Liver (tissue), 8 donors: ENCODE measurements at regions not wholly inside any gene's neighbourhood (a gene's known extent, or its start where the extent isn't known, plus 50 kb on each side); places are given as distances from the start of the nearest gene placed in this dataset.

Experiments used
- DNase-seq: peaks from one replicate; pipeline ENCODE4 v3.0.0-alpha.2; 2017; ENCODE audit warnings: low spot score
- H3K27ac ChIP-seq, 2 donors: one replicate each; pipeline ENCODE4 v1.7.0; 2013; ENCODE audit warnings: inconsistent platforms in 2 of 2, low read length in 2 of 2, control low read depth in 1 of 2, low read depth in 1 of 2, mild to moderate bottlenecking in 1 of 2
- H3K27me3 ChIP-seq, 4 donors: one replicate each; pipeline versions ENCODE4 v1.6.1 to v1.7.0; 2013; ENCODE audit warnings: low read length in 3 of 4, inconsistent platforms in 1 of 4, mild to moderate bottlenecking in 1 of 4, moderate library complexity in 1 of 4; ENCODE audit not compliant: control insufficient read depth in 4 of 4, insufficient read depth in 4 of 4
- H3K36me3 ChIP-seq, 4 donors: one replicate each; pipeline versions ENCODE4 v1.6.1 to v1.7.0; 2013; ENCODE audit warnings: low read length in 3 of 4, mild to moderate bottlenecking in 3 of 4, low read depth in 1 of 4, moderate library complexity in 1 of 4; ENCODE audit not compliant: control insufficient read depth in 4 of 4, insufficient read depth in 3 of 4
- H3K4me1 ChIP-seq, 4 donors: one replicate each; pipeline versions ENCODE4 v1.6.1 to v1.7.0; 2013; ENCODE audit warnings: low read length in 3 of 4, mild to moderate bottlenecking in 3 of 4, moderate library complexity in 1 of 4; ENCODE audit not compliant: control insufficient read depth in 4 of 4, insufficient read depth in 4 of 4
- H3K4me3 ChIP-seq, 3 donors: one replicate each; pipeline versions ENCODE4 v1.6.1 to v1.7.0; 2013; ENCODE audit warnings: low read length in 3 of 3, control low read depth in 1 of 3, low read depth in 1 of 3, mild to moderate bottlenecking in 1 of 3
- H3K9ac ChIP-seq, 2 donors: one replicate each; pipeline ENCODE4 v1.7.0; 2013; ENCODE audit warnings: low read length in 2 of 2, mild to moderate bottlenecking in 2 of 2, moderate library complexity in 2 of 2, control low read depth in 1 of 2, low read depth in 1 of 2
- H3K9me3 ChIP-seq, 4 donors: one replicate each; pipeline versions ENCODE4 v1.6.1 to v1.7.0; 2013; ENCODE audit warnings: low read length in 3 of 4; ENCODE audit not compliant: control insufficient read depth in 4 of 4
- ATF3 ChIP-seq: IDR thresholded peaks from 2 replicates; pipeline ENCODE4 v1.6.1; 2016; ENCODE audit warnings: antibody characterized with exemption
- CTCF ChIP-seq: fragments of 150-350 bp; IDR thresholded peaks from 2 replicates; pipeline ENCODE4 v1.5.1; 2017; ENCODE audit warnings: improper control_type of control experiment, low read depth, low read length; ENCODE audit not compliant: missing input control
- EGR1 ChIP-seq, 2 donors: IDR thresholded peaks; 2 replicates each; pipeline ENCODE4 v1.6.1; 2016 to 2018; ENCODE audit warnings: antibody characterized with exemption in 2 of 2, low read depth in 2 of 2
- FOXA1 ChIP-seq: IDR thresholded peaks from 2 replicates; pipeline ENCODE4 v1.6.1; 2016; ENCODE audit warnings: antibody characterized with exemption
- FOXA2 ChIP-seq: IDR thresholded peaks from 2 replicates; pipeline ENCODE4 v1.6.1; 2016; ENCODE audit warnings: antibody characterized with exemption
- GABPA ChIP-seq, 2 donors: IDR thresholded peaks in 1 of 2; conservative IDR thresholded peaks in 1 of 2; 2 replicates each; pipeline ENCODE4 v1.6.1; 2016; ENCODE audit warnings: antibody characterized with exemption in 2 of 2, mild to moderate bottlenecking in 1 of 2, moderate library complexity in 1 of 2
- HNF4A ChIP-seq, 2 donors: conservative IDR thresholded peaks; 2 replicates each; pipeline ENCODE4 v1.6.1; 2016; ENCODE audit warnings: antibody characterized with exemption in 2 of 2, mild to moderate bottlenecking in 2 of 2
- HNF4G ChIP-seq: IDR thresholded peaks from 2 replicates; pipeline ENCODE4 v1.6.1; 2016; ENCODE audit warnings: antibody characterized with exemption
- JUND ChIP-seq, 2 donors: IDR thresholded peaks; 2 replicates each; pipeline ENCODE4 v1.6.1; 2016; ENCODE audit warnings: antibody characterized with exemption in 2 of 2
- MAX ChIP-seq: IDR thresholded peaks from 2 replicates; pipeline ENCODE4 v1.6.1; 2016; ENCODE audit warnings: antibody characterized with exemption
- NR2F2 ChIP-seq: IDR thresholded peaks from 2 replicates; pipeline ENCODE4 v1.6.1; 2016; ENCODE audit warnings: antibody characterized with exemption
- RAD21 ChIP-seq, 2 donors: IDR thresholded peaks; 2 replicates each; pipeline ENCODE4 v1.6.1; 2016; ENCODE audit warnings: antibody characterized with exemption in 2 of 2, mild to moderate bottlenecking in 2 of 2
- RXRA ChIP-seq, 2 donors: IDR thresholded peaks; 2 replicates each; pipeline ENCODE4 v1.6.1; 2017 to 2018; ENCODE audit warnings: antibody characterized with exemption in 2 of 2, mild to moderate bottlenecking in 1 of 2
- SP1 ChIP-seq: IDR thresholded peaks from 2 replicates; pipeline ENCODE4 v1.6.1; 2018; ENCODE audit warnings: antibody characterized with exemption, mild to moderate bottlenecking
- TAF1 ChIP-seq: conservative IDR thresholded peaks from 2 replicates; pipeline ENCODE4 v1.6.1; 2016; ENCODE audit warnings: antibody characterized with exemption, mild to moderate bottlenecking
- YY1 ChIP-seq: IDR thresholded peaks from 2 replicates; pipeline ENCODE4 v1.6.1; 2016; ENCODE audit warnings: antibody characterized with exemption, mild to moderate bottlenecking
- ZBTB33 ChIP-seq: IDR thresholded peaks from 2 replicates; pipeline ENCODE4 v1.6.1; 2016; ENCODE audit warnings: antibody characterized with exemption
- WGBS: extraction: QIAGEN DNeasy Blood & Tissue Kit; methylation state at CpG from one replicate; pipeline ENCODE4 v1.1.7; 2013; 5-methylcytosine and 5-hydroxymethylcytosine counted together
- TF ChIP-seq, protein P1 (sequence below): IDR thresholded peaks from 2 replicates; pipeline ENCODE4 v1.6.1; 2016; ENCODE audit warnings: antibody characterized with exemption, mild to moderate bottlenecking
- donor health status: healthy.
- donor health status: healthy.
- donor health status: healthy.
- donor health status: healthy.
- donor health status: healthy.

GRCh38 chr12:94031763-94032162, 116.6 kb upstream of the PLXNC1 start:
- Histone ChIP-seq H3K4me1 (peaks cover 0 to 3% (median 0%) of the 10 kb centered on the region in 4 donors), H3K9ac (no peak overlapping the region), H3K27me3 (peaks cover 0 to 3% (median 0%) of the 10 kb centered on the region in 4 donors), H3K27ac (no peak overlapping the region), H3K36me3 (no peaks in the 10 kb centered on the region), H3K4me3 (no peak overlapping the region), H3K9me3 (peaks cover 0 to 12% (median 7%) of the 10 kb centered on the region in 4 donors)
- WGBS = 86% methylated on average over 2 of the region's 2 CpGs
- no peak for DNase-seq
- TF ChIP-seq ZBTB33 (no peak), JUND (IDR thresholded peaks at IDR 0.05) (no peak), NR2F2 (no peak), FOXA1 (no peak), FOXA2 (no peak), TAF1 (no peak), MAX (no peak), HNF4G (no peak), YY1 (no peak), EGR1 (IDR thresholded peaks at IDR 0.05; ENCODE audit: low read depth in 2 of 2) (no peak), CTCF (no peak), RAD21 (IDR thresholded peaks at IDR 0.05) (no peak), ATF3 (no peak), HNF4A (conservative IDR thresholded peaks at IDR 0.05) (no peak)
- TF ChIP-seq, protein P1, sequence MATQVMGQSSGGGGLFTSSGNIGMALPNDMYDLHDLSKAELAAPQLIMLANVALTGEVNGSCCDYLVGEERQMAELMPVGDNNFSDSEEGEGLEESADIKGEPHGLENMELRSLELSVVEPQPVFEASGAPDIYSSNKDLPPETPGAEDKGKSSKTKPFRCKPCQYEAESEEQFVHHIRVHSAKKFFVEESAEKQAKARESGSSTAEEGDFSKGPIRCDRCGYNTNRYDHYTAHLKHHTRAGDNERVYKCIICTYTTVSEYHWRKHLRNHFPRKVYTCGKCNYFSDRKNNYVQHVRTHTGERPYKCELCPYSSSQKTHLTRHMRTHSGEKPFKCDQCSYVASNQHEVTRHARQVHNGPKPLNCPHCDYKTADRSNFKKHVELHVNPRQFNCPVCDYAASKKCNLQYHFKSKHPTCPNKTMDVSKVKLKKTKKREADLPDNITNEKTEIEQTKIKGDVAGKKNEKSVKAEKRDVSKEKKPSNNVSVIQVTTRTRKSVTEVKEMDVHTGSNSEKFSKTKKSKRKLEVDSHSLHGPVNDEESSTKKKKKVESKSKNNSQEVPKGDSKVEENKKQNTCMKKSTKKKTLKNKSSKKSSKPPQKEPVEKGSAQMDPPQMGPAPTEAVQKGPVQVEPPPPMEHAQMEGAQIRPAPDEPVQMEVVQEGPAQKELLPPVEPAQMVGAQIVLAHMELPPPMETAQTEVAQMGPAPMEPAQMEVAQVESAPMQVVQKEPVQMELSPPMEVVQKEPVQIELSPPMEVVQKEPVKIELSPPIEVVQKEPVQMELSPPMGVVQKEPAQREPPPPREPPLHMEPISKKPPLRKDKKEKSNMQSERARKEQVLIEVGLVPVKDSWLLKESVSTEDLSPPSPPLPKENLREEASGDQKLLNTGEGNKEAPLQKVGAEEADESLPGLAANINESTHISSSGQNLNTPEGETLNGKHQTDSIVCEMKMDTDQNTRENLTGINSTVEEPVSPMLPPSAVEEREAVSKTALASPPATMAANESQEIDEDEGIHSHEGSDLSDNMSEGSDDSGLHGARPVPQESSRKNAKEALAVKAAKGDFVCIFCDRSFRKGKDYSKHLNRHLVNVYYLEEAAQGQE = no peak

GRCh38 chr12:94032368-94032767, 116.0 kb upstream of the PLXNC1 start:
- Histone ChIP-seq H3K27me3 (peaks cover 0 to 3% (median 0%) of the 10 kb centered on the region in 4 donors), H3K4me3 (no peak overlapping the region), H3K36me3 (no peaks in the 10 kb centered on the region), H3K27ac (no peak overlapping the region), H3K4me1 (peaks cover 0 to 1% (median 0%) of the 10 kb centered on the region in 4 donors), H3K9ac (no peak overlapping the region), H3K9me3 (peaks cover 0 to 12% (median 7%) of the 10 kb centered on the region in 4 donors)
- 51% methylated on average over 2 of the region's 2 CpGs for WGBS
- no peak for DNase-seq
- TF ChIP-seq FOXA2 (no peak), EGR1 (IDR thresholded peaks at IDR 0.05; ENCODE audit: low read depth in 2 of 2) (no peak), JUND (IDR thresholded peaks at IDR 0.05) (no peak), HNF4A (conservative IDR thresholded peaks at IDR 0.05) (no peak), TAF1 (no peak), CTCF (no peak), FOXA1 (no peak), HNF4G (no peak), RXRA (IDR thresholded peaks at IDR 0.05) (no peak), RAD21 (IDR thresholded peaks at IDR 0.05) (no peak), SP1 (no peak), GABPA (IDR thresholded peaks at IDR 0.05 in 1 of 2, conservative IDR thresholded peaks at IDR 0.05 in 1 of 2) (no peak)
- TF ChIP-seq, protein P1 = no peak
